ENCODE measurements at regions not wholly inside any gene's neighbourhood (a gene's known extent, or its start where the extent isn't known, plus 50 kb on each side); places are given as distances from the start of the nearest gene placed in this dataset.

- TF ChIP-seq CTCF (conservative IDR thresholded peaks at IDR 0.05 in 1 of 2, IDR thresholded peaks at IDR 0.05 in 1 of 2; ENCODE audit: low read depth in 1 of 2, low read length in 2 of 2): no peak
- no peak for TF ChIP-seq EZH2 (IDR thresholded peaks at IDR 0.05; ENCODE audit: low read length, missing control alignments)
These were observed 151.9 kb upstream of the C1orf87 start for GRCh38 chr1:60225486-60225885.

Data from fibroblast of lung (primary cell).